ENCODE measurements at regions not wholly inside any gene's neighbourhood (a gene's known extent, or its start where the extent isn't known, plus 50 kb on each side); places are given as distances from the start of the nearest gene placed in this dataset.
"Not testable (repeated sequence)": the region's sequence is repeated elsewhere in the genome, so short reads cannot be mapped to it uniquely, and the experiment has no call there.

DNA sequence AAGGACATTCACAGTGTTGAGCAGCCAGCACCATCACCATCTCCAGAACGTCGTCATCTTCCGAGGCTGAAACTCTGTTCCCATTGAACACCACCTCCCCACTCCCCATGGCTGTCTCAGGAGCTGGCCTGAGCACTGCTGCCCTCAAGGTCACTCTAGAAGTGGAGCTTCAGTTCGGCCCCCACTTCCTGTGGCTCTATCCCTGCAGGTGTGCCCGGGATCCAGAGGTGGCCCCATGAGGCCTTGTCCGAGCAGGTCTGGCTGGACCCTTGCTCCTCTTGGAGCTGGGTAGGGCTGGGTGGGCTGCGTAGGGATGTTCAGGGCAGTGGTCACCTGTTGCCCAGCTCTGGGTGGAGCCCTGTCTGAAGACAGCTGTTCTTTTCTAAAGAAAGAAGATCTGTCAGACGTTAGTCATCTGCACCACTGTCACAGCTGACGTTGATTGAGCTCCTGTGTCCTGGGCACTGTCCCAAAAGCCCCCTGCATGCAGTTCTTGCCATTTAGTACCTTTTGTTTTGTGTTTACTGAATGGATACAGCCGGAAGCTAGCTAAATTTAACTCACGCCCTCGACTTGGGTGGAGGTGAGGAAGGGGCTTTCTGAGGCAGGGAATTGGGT, 75.5 kb upstream of the CLDN5 start:
- DNase-seq (ENCODE audit: low spot score) = no peak

DNA sequence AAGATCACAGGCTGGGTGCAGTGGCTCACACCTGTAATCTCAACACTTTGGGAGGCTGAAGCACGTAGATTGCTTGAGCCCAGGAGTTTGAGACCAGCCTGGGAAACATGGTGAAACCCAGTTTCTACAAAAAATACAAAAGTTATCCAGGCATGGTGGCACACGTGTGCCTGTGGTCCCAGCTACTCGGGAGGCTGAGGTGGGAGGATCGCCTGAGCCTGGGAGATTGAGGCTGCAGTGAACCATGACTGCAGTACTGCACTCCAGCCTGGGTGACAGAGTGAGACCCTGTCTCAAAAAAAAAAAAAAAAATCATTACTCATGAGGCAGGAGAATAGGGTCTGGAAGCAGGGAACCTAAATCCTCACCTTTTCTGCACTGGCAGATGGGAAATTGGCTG, 79.1 kb upstream of the CLDN5 start:
- DNase-seq (ENCODE audit: low spot score) = not testable (repeated sequence)

DNA sequence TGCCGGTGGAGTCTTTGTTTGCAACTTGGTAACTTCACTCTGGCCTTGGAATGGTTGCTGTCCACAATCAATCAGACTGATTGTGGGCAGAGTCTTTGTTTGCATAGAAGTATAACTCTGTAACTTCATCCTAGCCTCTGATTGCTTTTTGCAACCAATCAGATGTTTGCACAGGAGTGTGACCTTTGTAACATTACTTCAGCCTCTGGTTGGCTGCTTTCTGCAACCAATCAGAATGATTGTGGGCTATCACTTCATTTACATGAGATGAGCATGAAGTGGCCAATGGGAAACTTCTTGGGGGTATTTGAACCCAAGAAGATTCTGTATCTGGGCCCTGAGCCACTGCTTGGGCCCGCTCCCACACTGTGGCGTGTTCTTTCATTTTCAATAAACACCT, 79.6 kb upstream of the CLDN5 start:
- DNase-seq (ENCODE audit: low spot score) = no peak

DNA sequence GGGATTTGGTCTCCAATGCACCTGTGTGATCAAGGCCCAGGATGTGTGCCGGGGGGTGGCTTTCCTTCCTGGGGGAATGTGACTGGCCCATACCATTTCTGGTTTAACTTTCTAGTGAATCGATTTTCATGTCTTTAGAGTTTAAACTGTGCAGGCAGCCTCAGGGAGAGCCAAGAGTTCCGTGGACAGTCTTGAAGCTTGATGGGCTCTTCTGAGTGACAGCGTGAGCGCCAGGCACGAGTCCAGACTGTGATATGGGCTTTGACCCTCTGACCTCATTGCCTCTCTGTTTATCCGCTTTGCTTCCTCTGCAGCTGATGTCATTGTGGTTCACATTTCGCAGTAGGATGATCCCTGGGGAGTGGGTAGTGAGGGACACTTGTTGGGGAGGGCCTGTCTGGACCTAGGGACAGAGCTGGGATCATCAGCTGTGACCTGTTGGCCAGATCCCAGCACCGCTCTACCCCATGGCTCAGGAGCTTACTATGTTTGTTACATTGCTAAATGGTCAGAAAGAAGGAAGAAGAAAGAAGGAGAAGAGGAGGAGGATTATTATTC, 80.6 kb upstream of the CLDN5 start:
- DNase-seq (ENCODE audit: low spot score) = no peak

DNA sequence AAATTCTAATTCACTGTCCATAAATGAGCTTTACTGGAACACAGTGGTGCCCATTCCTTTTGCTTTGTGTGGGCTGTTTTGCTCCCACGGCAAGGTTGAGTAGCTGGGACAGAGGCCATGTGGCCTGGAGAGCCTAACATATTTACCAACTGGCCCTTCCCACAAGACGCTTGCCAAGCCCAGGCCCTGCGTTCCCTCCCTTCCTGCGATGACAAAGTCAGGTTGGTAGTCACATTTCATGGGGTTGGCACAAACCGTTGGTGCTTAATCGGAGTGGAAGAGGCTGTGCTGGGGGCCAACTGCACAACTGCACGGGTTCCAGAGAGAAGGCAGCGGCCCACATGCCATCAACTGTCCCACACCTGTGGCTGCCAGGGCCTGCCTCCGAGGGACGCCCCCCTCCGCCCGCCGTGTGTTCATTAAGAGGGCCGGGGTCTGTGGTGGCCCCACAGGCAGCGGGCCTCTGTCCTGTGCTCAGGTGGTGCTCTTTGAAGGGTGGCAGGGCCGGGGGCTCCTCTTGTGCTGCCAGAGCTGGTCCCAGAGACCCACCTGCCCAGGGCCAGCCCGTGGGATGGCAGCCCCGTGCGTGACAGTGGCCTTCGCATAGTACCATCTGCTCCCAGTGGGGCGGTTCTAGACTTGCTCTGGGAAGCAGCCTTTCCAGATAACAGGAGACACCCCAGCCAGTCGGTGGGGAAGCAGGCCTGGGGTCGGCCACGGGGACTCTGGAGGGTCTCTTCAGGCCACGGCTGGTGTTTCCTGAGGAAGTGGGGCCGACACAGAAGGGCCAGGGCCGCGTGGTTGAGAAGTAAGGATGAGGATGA, 81.5 kb upstream of the CLDN5 start:
- DNase-seq (ENCODE audit: low spot score) = no peak

DNA sequence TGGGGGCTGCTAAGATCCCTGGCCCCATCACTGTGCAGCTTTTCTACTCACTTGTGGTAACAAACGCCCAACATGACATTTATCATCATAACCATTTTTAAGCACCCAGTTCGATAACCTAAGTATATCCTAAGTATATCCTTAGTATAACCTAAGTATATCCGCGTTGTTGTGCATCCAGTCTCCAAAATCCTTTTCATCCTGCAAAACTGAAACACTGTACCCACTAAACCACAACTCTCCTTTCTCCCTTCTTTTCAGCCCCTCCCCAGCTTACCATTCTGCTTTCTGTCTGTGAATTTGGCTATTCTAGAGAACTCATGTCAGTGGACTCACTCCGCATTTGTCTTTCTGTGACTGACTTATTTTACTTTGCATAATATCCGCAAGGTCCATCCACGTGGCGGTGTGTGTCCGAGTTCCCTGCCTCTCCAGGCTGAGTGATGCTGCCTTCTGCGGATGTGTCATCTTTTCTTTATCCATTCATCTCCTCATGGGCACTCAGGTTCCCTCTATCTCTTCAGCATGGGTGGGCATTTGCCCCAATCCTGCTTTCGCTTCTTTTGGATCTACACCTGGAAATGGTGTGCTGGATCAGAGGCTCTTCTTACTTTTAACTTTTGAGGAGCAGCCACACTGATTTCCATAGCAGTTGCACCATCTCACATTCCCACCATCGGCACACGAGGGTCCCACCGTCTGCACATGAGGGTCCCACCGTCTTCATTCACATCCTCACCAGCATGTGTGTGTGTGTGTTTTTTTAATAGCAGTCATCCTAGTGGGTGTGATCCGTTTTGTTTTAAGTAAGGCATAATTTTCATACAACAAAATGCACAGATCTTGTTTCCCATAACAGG, 82.4 kb upstream of the CLDN5 start:
- no peak for DNase-seq (ENCODE audit: low spot score)

DNA sequence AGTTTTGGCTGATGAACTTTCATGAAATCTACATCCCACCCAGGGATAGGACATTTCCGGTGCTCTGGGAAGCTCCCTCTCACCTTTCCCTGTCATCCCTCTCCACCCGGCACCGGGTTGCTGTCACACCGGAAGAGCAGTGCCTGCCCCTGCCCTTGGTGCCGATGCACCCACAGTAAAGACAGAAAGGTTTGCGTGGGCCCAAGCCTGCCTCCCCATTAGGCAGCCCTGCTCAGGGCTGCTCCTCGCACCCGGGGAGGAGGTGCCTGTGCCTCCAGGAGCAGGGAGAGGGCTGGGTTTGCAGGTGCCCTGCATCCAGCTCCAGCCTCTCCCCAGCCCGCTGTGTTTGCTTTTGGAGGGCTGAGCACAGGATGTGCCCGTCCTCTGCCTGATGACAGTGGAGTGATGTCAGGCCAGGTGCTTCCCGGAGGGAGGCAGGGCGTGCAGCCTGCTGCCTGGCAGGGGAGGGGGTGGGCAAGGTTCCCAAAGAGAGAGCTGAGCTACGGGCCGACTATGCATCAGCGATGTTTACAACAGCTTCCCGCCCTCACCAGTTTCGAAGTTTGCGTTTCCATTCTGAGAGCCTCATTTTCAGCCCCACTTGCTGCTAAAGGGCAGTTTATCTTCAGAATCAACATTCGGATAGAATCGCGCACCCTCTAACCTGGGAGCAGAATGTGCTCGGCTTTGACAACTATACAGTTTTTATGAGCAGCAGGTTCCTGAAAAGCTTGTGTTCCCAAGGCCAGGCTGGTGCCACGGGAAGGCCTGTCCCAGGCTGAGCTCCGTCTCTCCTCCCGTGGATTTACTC, 83.2 kb upstream of the CLDN5 start:
- no peak for DNase-seq (ENCODE audit: low spot score)

DNA sequence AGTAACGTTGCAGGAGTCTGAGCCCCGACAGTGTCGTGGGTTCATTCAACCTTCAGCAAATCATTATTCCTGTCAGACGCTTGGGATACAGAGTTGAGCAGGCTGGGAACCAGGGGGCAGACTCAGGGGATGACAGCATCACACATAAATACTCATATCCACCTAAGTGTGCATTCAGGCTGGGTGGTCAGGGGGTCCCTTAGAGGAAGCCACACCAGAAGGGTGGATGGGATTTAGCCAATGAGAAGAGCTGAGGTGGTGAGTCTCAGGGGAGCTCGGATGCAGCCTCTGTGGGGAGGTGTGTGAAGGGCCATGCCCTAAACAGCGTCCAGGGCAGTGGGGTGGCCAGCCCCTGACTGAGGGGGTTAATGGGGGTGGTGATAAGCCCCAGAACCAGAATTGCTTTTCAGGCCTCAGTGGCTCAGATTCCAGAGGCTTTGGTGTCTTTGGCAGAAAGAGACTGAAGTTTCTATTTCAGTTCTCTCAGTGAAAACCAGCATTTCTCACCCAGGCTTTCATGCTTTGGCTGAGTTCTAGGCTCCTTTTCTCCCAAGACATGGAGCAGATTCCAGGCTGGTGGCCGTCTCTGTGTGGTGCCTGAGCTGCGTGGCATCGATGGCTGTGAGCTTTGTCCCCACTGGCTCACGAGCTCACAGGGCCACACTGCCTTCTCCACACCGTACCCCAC, 83.9 kb upstream of the CLDN5 start:
- DNase-seq (ENCODE audit: low spot score) = no peak

DNA sequence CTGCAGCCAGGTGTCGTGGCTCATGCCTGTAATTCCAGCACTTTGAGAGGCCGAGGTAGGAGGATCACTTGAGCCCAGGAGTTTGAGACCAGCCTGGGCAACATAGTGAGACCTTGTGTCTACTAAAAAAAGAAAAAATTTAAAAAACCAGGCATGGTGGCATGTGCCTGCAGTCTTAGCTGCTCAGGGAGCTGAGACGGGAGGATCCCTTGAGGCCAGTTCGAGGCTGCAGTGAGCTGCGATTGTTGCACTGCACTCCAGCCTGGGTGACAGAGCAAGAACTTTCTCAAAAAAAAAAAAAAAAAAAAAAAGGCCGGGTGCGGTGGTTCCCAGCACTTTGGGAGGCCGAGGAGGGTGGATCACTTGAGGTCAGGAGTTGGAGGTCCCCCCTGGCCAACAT, 85.5 kb upstream of the CLDN5 start:
- not testable (repeated sequence) for DNase-seq (ENCODE audit: low spot score)

DNA sequence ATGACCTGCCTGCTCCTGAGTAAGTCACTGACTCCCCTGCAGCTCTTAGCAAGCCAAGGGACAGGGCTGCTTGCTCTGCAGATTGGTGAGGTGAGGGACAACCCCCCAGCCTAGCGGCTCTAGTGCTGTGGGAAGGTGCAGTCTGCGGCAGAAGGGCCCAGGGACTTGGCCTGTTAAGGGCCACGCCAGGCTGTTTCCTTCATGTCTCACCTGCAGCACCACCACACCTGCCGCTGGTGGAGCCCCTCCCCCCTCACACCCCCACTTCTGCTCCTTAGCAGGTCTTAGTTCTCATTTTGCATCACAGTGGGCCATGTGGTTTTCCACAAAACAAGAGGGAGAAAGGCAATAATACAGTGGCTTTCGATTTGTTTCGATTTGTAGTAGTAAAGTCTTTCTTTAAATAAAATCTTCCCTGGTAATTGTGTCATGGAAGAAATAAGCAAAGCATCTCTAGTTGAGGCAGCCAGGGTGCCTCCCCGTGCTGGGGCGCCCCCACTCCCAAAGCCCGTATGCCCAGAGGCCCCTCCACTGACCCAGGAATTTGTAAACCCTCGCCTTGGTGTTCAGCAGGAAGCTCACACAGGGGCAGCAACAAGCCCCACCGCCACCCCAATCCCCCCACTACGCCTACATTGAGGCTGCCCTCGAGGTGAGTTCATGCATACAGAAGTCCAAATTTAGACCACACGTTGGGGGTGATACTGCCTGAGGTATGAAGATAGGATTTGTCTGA, 86.5 kb upstream of the CLDN5 start:
- no peak for DNase-seq (ENCODE audit: low spot score)

DNA sequence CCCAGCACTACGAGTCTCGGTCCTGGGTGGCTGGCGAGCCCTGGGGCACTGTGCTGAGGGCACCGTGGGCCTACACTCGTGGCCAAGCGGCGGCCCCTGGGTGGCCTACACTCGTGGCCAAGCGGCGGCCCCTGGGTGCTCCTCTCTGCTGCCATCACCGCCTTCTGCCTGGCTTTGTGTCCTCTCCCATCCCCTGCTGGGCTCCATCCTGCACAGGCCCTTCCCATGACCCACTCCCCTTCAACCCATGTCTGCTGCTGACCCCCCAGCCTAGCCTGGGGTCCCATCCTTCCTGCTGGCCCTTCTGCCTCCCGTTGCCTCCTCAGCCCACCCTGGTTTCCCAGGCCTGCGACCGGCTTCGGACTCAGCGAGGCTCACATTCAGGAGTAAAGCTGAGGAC, 87.4 kb upstream of the CLDN5 start:
- DNase-seq (ENCODE audit: low spot score) = no peak

DNA sequence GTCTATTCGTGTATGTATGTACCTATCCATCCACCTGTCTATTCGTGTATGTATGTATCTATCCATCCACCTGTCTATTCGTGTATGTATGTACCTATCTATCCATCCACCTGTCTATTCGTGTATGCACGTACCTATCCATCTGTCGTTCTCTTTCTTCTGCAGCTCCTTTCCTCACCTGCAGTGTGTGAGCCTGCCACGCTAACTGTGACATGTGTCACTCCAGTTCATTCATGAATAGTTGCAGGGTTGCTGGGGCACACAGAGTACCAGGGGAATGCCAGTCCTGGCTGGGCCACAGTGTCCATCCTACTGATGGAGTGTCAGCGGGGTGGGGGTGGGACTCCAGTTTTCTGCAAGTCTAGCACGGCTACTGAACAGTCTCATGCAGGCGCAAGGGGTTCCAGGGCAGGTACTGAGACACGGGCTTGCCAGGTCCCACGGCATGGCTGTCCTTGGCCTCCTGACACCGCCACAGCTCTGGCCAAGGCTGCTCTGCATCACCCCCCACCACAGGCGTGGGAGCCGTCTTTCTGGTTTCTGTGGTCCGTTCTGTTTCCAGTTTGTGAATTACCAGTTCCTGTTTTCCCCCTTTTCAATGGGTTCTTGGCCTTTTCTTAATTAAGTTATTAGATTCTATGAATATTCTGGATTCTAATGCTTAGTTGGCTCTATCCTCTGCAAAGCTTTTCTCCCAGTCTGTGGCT, 88.8 kb upstream of the CLDN5 start:
- DNase-seq (ENCODE audit: low spot score) = no peak

DNA sequence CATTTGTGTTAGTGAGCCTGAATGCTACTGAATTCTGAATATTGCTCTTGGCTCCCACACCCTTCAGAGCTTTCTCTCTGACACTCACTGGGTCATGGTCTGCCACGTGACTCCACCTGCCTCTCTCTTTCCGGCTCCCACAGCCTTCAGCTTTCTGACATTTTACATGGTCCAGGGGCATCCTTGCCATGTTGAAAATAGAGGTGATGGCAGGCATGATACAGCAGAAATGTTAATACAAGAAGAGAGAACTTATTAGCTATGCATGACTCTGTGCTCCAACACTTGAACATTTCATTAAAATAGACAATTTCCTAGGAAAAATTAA, 90.3 kb upstream of the CLDN5 start:
- DNase-seq (ENCODE audit: low spot score) = no peak

DNA sequence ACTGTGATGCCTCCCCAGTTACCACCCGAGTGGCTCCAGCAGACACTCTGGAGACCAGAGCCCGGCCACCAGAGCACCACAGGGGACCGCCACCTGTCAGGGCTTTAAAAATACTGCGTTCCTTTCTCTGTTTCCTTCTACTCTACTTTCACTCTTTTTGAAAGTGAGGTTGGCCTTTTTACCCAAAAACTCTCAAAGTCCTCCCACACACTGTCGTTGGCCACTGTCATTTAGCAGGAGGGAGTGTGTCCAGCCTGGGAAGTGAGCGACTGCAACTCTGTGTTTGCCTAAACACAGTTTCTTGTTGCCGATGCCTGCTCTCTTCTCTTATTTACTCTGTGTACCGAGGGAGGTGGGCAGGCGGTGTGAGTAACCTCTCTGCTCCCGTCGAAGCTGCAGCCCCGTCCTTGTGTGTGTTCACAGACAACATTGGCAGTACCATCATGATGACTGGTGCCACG, 90.8 kb upstream of the CLDN5 start:
- DNase-seq (ENCODE audit: low spot score) = no peak

DNA sequence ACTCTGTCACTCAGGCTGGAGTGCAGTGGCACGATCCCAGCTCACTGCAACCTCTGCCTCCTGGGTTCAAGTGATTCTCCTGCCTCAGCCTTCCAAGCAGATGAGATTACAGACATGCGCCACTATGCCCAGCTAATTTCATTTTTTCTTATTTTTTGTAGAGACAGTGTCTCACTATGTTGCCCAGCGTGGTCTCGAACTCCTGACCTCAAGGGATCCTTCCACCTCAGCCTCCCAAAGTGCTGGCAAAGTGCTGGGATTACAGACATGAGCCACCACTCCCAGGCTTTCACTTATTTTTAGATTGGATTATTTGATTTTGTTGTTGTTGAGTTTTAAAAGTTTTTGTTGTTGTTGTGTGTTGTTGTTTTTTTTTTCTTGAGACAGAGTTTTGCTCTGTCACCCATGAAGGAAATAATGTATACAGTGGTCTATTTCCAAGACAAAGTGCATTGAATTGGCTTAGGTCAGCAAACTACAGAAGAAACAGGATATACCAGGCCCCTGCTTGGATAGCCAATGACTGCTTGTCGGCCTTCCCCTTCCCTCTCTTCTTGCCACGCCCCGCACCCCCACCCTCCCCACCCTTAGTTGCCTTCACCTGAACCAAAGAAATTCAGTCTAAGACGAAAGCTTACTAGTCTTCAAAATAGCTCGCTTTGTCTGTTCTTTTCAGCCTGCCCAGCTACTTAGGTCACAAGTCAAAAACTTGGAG, 91.8 kb upstream of the CLDN5 start:
- no peak for DNase-seq (ENCODE audit: low spot score)

DNA sequence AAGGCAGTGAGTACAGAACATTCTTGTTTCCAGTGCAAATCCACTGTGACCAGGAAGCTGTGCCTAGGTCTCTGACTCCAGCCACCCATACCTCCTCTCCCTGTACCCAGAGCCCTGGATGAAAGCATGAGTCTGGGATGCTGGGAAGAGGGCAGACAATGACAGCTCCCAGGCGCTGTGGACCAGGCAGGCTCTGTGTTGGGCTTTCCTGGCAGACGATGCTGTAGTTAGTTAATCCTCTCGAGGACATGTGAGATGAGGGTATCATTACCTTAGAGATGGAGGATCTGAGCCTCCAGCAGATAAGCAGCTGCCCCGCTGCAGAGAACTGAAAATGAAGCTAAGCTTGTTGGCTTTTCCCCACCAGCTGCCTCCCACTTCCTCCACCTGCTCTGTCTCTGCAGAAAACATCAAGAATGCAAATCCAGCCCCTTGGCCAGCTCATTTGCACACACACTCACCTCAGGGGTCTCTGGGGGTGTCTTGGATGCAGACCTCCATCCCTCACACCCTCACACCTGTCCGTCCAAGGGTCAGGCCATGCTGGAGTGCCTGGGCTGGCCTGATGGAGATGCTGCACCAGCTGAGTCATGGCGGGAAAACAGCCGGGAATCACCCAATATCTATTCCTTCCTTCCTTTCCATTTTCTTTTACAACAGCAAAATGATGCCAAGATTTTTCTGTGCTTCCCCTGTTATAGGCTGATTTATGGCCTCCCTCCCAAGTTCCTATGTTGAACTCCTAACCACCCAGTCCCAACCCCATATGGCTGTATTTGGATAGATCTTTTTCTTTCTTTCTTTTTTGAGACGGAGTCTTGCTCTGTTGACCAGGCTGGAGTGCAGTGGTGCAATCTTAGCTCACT, 94.9 kb upstream of the SEPTIN5 start:
- no peak for DNase-seq (ENCODE audit: low spot score)

DNA sequence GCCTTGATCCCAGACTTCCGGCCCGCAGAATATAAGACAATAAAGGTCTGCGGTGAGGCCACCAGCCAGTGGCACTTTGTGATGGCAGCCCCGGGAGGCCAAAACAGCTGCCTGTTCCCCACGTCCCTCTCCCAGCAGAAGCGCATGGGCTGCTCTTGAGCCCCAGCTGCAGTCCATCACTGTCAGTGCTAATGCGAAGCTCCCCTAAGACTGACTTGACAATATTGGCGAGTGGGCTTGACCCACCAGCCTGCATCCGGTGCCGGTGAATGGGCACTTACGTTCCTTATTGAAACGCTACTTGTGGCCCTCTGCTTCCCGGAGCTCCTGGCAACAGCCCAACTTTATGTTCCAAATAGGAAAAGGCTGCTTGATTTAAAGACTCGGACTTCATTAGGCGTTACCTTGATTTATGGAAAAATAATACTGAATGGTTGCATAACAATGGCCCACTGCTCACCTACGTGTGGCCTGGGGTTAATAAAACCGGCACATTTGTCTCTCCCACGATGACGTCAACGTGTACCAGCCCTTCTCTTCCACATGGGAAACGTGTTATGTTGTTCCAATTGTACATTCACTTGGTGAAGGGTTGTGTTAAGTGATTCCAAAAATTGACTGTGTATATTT, 93.4 kb upstream of the SEPTIN5 start:
- no peak for DNase-seq (ENCODE audit: low spot score)

All from CD4-positive, alpha-beta T cell treated with Interleukin-15 for 4 hours (primary cell).